OCI-LY3 (cell line): ENCODE measurements at regions not wholly inside any gene's neighbourhood (a gene's known extent, or its start where the extent isn't known, plus 50 kb on each side); places are given as distances from the start of the nearest gene placed in this dataset.

Source experiments
- CTCF ChIP-seq: fragments of 200-600, 300-600 bp; sonication (generic); IDR thresholded peaks from 2 replicates; pipeline ENCODE4 v1.5.1; 2014; ENCODE audit warnings: antibody characterized with exemption, low read length, low read depth
- EZH2phosphoT487 ChIP-seq: fragments of 200-600 bp; shearing (Covaris generic); IDR thresholded peaks from 2 replicates; pipeline ENCODE4 v1.6.1; 2018; ENCODE audit warnings: antibody characterized with exemption, mixed run types, low read depth

GRCh38 chr12:67173258-67173657, 95.9 kb upstream of the CAND1 start:
- TF ChIP-seq CTCF (no peak), EZH2phosphoT487 (no peak)
